SK-N-SH (cell line): ENCODE measurements at regions not wholly inside any gene's neighbourhood (a gene's known extent, or its start where the extent isn't known, plus 50 kb on each side); places are given as distances from the start of the nearest gene placed in this dataset.

ENCODE experiments used
- CTCF ChIA-PET: fragments of 300-600, 350-600 bp; formaldehyde crosslinking; extraction: SDS; loops from one replicate; lab custom pipeline; 2021; lab: Yijun Ruan, JAX
- POLR2A ChIA-PET: fragments of 350-600 bp; sonication (Branson Sonifier 250); formaldehyde crosslinking; extraction: SDS; loops from one replicate; lab custom pipeline; 2020; ENCODE audit warnings: antibody characterized with exemption, inconsistent platforms; lab: Yijun Ruan, JAX
- DNase-seq: peaks from one replicate; pipeline ENCODE4 v3.0.0; 2012
- H2AFZ ChIP-seq: fragments of 200-600 bp; sonication (generic); 2 replicates; pipeline ENCODE4 v1.8.1; 2016; ENCODE audit warnings: antibody characterized with exemption, mild to moderate bottlenecking, low read depth
- H3F3A ChIP-seq: fragments of 200-600 bp; sonication (generic); replicated peaks from 2 replicates; pipeline ENCODE3; 2016; ENCODE audit warnings: antibody characterized with exemption, mild to moderate bottlenecking; ENCODE audit not compliant: insufficient read depth
- H3K27ac ChIP-seq, 2 experiments: fragments of 200-500 bp in 1 of 2; fragments of 200-600 bp in 1 of 2; sonication (Bioruptor generic) in 1 of 2; sonication (generic), shearing (Covaris generic) in 1 of 2; 2 replicates each; pipeline versions ENCODE4 v1.5.1 to v1.6.1; 2014 to 2016; ENCODE audit warnings: low read depth in 2 of 2, inconsistent platforms in 1 of 2, low read length in 1 of 2, mild to moderate bottlenecking in 1 of 2, mixed read lengths in 1 of 2
- H3K27me3 ChIP-seq: fragments of 200-600 bp; sonication (generic), shearing (Covaris generic); 2 replicates; pipeline ENCODE4 v1.6.1; 2016; ENCODE audit warnings: mixed run types; ENCODE audit not compliant: insufficient read depth
- H3K36me3 ChIP-seq, 2 experiments: fragments of 200-500 bp in 1 of 2; fragments of 200-600 bp in 1 of 2; sonication (Bioruptor generic) in 1 of 2; sonication (generic) in 1 of 2; replicated peaks in 1 of 2; 2 replicates each; pipeline versions ENCODE3 to v1.5.1; 2014 to 2016; ENCODE audit warnings: low read length in 1 of 2, mild to moderate bottlenecking in 1 of 2; ENCODE audit not compliant: insufficient read depth in 2 of 2, control insufficient read depth in 1 of 2
- H3K4me1 ChIP-seq, 2 experiments: fragments of 200-500 bp in 1 of 2; fragments of 200-600 bp in 1 of 2; sonication (Bioruptor generic) in 1 of 2; sonication (generic), shearing (Covaris generic) in 1 of 2; 2 replicates each; pipeline versions ENCODE4 v1.5.1 to v1.6.1; 2014 to 2016; ENCODE audit warnings: low read depth in 1 of 2, low read length in 1 of 2, mixed run types in 1 of 2; ENCODE audit not compliant: insufficient read depth in 2 of 2, control insufficient read depth in 1 of 2
- H3K4me2 ChIP-seq: fragments of 200-600 bp; sonication (generic), shearing (Covaris generic); 2 replicates; pipeline ENCODE4 v1.6.1; 2017; ENCODE audit warnings: mixed run types
- H3K4me3 ChIP-seq, 2 experiments: fragments of 200-500 bp in 1 of 2; fragments of 200-600 bp in 1 of 2; sonication (Bioruptor generic) in 1 of 2; sonication (generic), shearing (Covaris generic) in 1 of 2; 2 replicates each; pipeline versions ENCODE4 v1.5.1 to v1.8.1; 2014 to 2016; ENCODE audit warnings: low read depth in 2 of 2, inconsistent platforms in 1 of 2, low read length in 1 of 2, mild to moderate bottlenecking in 1 of 2, mixed read lengths in 1 of 2, moderate library complexity in 1 of 2
- H3K79me2 ChIP-seq: fragments of 200-600 bp; sonication (generic); 2 replicates; pipeline ENCODE4 v1.8.1; 2017; ENCODE audit warnings: mild to moderate bottlenecking; ENCODE audit not compliant: insufficient read depth
- H3K9ac ChIP-seq: fragments of 200-600 bp; sonication (generic); 2 replicates; pipeline ENCODE4 v1.6.1; 2017; ENCODE audit warnings: mixed run types
- H3K9me2 ChIP-seq: fragments of 200-600 bp; sonication (generic); 2 replicates; pipeline ENCODE4 v1.6.1; 2017; ENCODE audit warnings: mixed run types
- H3K9me3 ChIP-seq: fragments of 200-600 bp; sonication (generic); 2 replicates; pipeline ENCODE4 v1.6.1; 2017; ENCODE audit warnings: mixed run types, mild to moderate bottlenecking, moderate library complexity
- H4K20me1 ChIP-seq: fragments of 200-600 bp; sonication (generic); 2 replicates; pipeline ENCODE4 v1.6.1; 2017; ENCODE audit warnings: mild to moderate bottlenecking, mixed run types; ENCODE audit not compliant: insufficient read depth
- CHD2 ChIP-seq: fragments of 150-350 bp; IDR thresholded peaks from 2 replicates; pipeline ENCODE4 v1.6.1; 2018; ENCODE audit warnings: low read length; ENCODE audit not compliant: partially characterized antibody
- ELF1 ChIP-seq: IDR thresholded peaks from 2 replicates; pipeline ENCODE4 v1.4.0; 2012
- EZH2phosphoT487 ChIP-seq: fragments of 200-600 bp; sonication (generic); IDR thresholded peaks from 2 replicates; pipeline ENCODE4 v1.6.1; 2017; ENCODE audit warnings: low read depth, mixed run types, mild to moderate bottlenecking, antibody characterized with exemption, moderate library complexity, borderline replicate concordance
- FOXM1 ChIP-seq: IDR thresholded peaks from 2 replicates; pipeline ENCODE4 v1.4.0; 2012; ENCODE audit warnings: low read depth, mild to moderate bottlenecking
- GATA2 ChIP-seq: sonication (generic); formaldehyde crosslinking; IDR thresholded peaks from 2 replicates; pipeline ENCODE4 v1.5.0; 2020; ENCODE audit warnings: mild to moderate bottlenecking, missing genetic modification reagents
- JUND ChIP-seq: IDR thresholded peaks from 2 replicates; pipeline ENCODE4 v1.4.0; 2012
- MXI1 ChIP-seq: IDR thresholded peaks from 2 replicates; pipeline ENCODE4 v1.6.1; 2012; ENCODE audit warnings: mild to moderate bottlenecking, low read depth, low read length, improper control_type of control experiment
- NFIC ChIP-seq: IDR thresholded peaks from 2 replicates; pipeline ENCODE4 v1.4.0; 2012; ENCODE audit warnings: borderline replicate concordance
- PBX3 ChIP-seq: IDR thresholded peaks from 2 replicates; pipeline ENCODE4; 2012
- POLR2AphosphoS5 ChIP-seq: IDR thresholded peaks from 2 replicates; pipeline ENCODE4 v1.6.1; 2012; ENCODE audit warnings: low read depth, low read length
- RAD21 ChIP-seq: IDR thresholded peaks from 2 replicates; pipeline ENCODE4 v1.6.1; 2012; ENCODE audit warnings: mild to moderate bottlenecking, low read length
- REST ChIP-seq: IDR thresholded peaks from 2 replicates; pipeline ENCODE4 v1.6.1; 2012; ENCODE audit warnings: mild to moderate bottlenecking, low read depth, low read length, moderate library complexity
- RFX5 ChIP-seq: IDR thresholded peaks from 2 replicates; pipeline ENCODE4 v1.6.1; 2012; ENCODE audit warnings: mild to moderate bottlenecking, improper control_type of control experiment, low read length
- SIN3A ChIP-seq: IDR thresholded peaks from 2 replicates; pipeline ENCODE4 v1.6.1; 2012; ENCODE audit warnings: low read depth, mild to moderate bottlenecking, low read length, moderate library complexity, borderline replicate concordance
- TAF1 ChIP-seq: IDR thresholded peaks from 2 replicates; pipeline ENCODE4 v1.6.1; 2012; ENCODE audit warnings: low read depth, mild to moderate bottlenecking, low read length, moderate library complexity, borderline replicate concordance
- TCF12 ChIP-seq: IDR thresholded peaks from 2 replicates; pipeline ENCODE4 v1.4.0; 2012
- TEAD4 ChIP-seq: IDR thresholded peaks from 2 replicates; pipeline ENCODE4 v1.4.0; 2012; ENCODE audit warnings: mild to moderate bottlenecking, borderline replicate concordance; ENCODE audit not compliant: insufficient read depth
- ZBTB33 ChIP-seq: IDR thresholded peaks from 2 replicates; pipeline ENCODE4 v1.4.0; 2012; ENCODE audit warnings: low read depth, borderline replicate concordance
- WGBS: methylation state at CpG from one replicate; pipeline ENCODE4 v1.1.6; 2017; ENCODE audit warnings: low lambda C conversion rate; 5-methylcytosine and 5-hydroxymethylcytosine counted together
- TF ChIP-seq, protein P1 (sequence below): fragments of 200-600 bp; sonication (generic); IDR thresholded peaks from 2 replicates; pipeline ENCODE4 v1.6.1; 2017; ENCODE audit warnings: antibody characterized with exemption, mild to moderate bottlenecking, moderate library complexity

GRCh38 chr3:101142160-101142559, 148.9 kb upstream of the ABI3BP start:
- POLR2A ChIA-PET = no interaction called here
- CTCF ChIA-PET = no interaction called here
- Histone ChIP-seq H4K20me1 (no peaks in the 10 kb centered on the region), H3K9ac (no peak overlapping the region), H3F3A (no peaks in the 10 kb centered on the region), H2AFZ (no peak overlapping the region), H3K4me3 (no peak overlapping the region), H3K9me3 (no peaks in the 10 kb centered on the region), H3K4me1 (no peaks in the 10 kb centered on the region), H3K4me2 (no peak overlapping the region), H3K27me3 (no peaks in the 10 kb centered on the region), H3K36me3 (no peaks in the 10 kb centered on the region), H3K27ac (no peak overlapping the region), H3K79me2 (no peaks in the 10 kb centered on the region), H3K9me2 (no peaks in the 10 kb centered on the region)
- DNase-seq = no peak
- WGBS = 81% methylated on average over 2 of the region's 2 CpGs
- TF ChIP-seq TCF12 (no peak), CHD2 (no peak), EZH2phosphoT487 (no peak), PBX3 (no peak), TEAD4 (no peak)

GRCh38 chr3:101141135-101141534, 147.9 kb upstream of the ABI3BP start:
- no peak for DNase-seq
- POLR2A ChIA-PET = no interaction called here
- Histone ChIP-seq H3K9me3 (no peaks in the 10 kb centered on the region), H3K27ac (no peak overlapping the region), H3K36me3 (no peaks in the 10 kb centered on the region), H3K4me1 (no peaks in the 10 kb centered on the region), H3F3A (no peaks in the 10 kb centered on the region), H2AFZ (no peak overlapping the region), H3K9me2 (no peaks in the 10 kb centered on the region), H3K79me2 (no peaks in the 10 kb centered on the region), H3K9ac (no peak overlapping the region), H3K27me3 (no peaks in the 10 kb centered on the region), H3K4me3 (no peak overlapping the region), H4K20me1 (no peaks in the 10 kb centered on the region), H3K4me2 (no peak overlapping the region)
- CTCF ChIA-PET = interaction anchor here (0.6 kb wide), 1 partner anchor 404 kb away, joined by 3 read pairs; no protein-coding TSS in a partner anchor
- WGBS = 72% methylated on average over 1 of the region's 1 CpG
- TF ChIP-seq MXI1 (no peak), SIN3A (no peak), RAD21 (no peak), REST (no peak), ELF1 (no peak), ZBTB33 (no peak), NFIC (no peak), TAF1 (no peak), FOXM1 (no peak), JUND (no peak), EZH2phosphoT487 (no peak), RFX5 (no peak), POLR2AphosphoS5 (no peak), GATA2 (CRISPR knock-in tag) (no peak)
- TF ChIP-seq, protein P1, sequence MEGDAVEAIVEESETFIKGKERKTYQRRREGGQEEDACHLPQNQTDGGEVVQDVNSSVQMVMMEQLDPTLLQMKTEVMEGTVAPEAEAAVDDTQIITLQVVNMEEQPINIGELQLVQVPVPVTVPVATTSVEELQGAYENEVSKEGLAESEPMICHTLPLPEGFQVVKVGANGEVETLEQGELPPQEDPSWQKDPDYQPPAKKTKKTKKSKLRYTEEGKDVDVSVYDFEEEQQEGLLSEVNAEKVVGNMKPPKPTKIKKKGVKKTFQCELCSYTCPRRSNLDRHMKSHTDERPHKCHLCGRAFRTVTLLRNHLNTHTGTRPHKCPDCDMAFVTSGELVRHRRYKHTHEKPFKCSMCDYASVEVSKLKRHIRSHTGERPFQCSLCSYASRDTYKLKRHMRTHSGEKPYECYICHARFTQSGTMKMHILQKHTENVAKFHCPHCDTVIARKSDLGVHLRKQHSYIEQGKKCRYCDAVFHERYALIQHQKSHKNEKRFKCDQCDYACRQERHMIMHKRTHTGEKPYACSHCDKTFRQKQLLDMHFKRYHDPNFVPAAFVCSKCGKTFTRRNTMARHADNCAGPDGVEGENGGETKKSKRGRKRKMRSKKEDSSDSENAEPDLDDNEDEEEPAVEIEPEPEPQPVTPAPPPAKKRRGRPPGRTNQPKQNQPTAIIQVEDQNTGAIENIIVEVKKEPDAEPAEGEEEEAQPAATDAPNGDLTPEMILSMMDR = no peak
